ENCODE measurements at regions not wholly inside any gene's neighbourhood (a gene's known extent, or its start where the extent isn't known, plus 50 kb on each side); places are given as distances from the start of the nearest gene placed in this dataset.
A peak's percentile ranks its signal among the peaks of the same experiment; 100 is the strongest.

GRCh38 chr14:25267186-25267585, 217.2 kb upstream of the STXBP6 start:
- Histone ChIP-seq H3K4me1 (ENCODE audit: control insufficient read depth, insufficient read depth, low read length, unreplicated experiment) (no peaks in the 10 kb centered on the region), H3K79me2 (ENCODE audit: control insufficient read depth, insufficient read depth, low read length, unreplicated experiment) (no peaks in the 10 kb centered on the region), H3K4me3 (ENCODE audit: low read depth, low read length) (no peak overlapping the region), H3K27ac (ENCODE audit: low read depth, low read length) (no peak overlapping the region), H3K36me3 (ENCODE audit: insufficient read depth, low read length) (no peaks in the 10 kb centered on the region), H3K27me3 (ENCODE audit: insufficient read depth, low read length) (no peaks in the 10 kb centered on the region), H2AFZ (ENCODE audit: low read length, unreplicated experiment) (no peak overlapping the region)

DNA sequence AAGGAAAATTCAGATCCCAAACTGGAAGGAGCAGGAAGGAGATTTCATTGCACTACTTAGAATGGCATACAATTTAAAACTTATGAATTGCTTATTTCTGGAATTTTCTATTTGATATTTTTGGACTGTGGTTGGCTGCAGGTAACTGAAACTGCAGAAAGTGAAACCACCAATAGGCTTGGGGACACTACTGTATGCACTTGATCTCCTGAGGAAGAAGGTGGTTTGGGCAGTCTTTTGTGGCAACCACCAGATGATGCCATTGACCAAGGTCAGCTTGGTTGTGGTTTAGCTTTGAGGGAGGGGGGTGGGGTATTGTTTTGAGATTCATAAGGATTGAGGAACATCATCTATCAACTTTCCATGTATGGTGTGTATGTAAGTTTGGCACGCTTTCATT, 209.5 kb upstream of the STXBP6 start:
- no peak overlapping the region for H2AFZ ChIP-seq (ENCODE audit: low read length, unreplicated experiment)
- H3K4me1 ChIP-seq (ENCODE audit: control insufficient read depth, insufficient read depth, low read length, unreplicated experiment), result no peaks in the 10 kb centered on the region
- no peaks in the 10 kb centered on the region for H3K36me3 ChIP-seq (ENCODE audit: insufficient read depth, low read length)
- no peak overlapping the region for H3K4me3 ChIP-seq (ENCODE audit: low read depth, low read length)
- H3K27ac ChIP-seq (ENCODE audit: low read depth, low read length), result no peak overlapping the region
- no peaks in the 10 kb centered on the region for H3K27me3 ChIP-seq (ENCODE audit: insufficient read depth, low read length)
- H3K79me2 ChIP-seq (ENCODE audit: control insufficient read depth, insufficient read depth, low read length, unreplicated experiment), result no peaks in the 10 kb centered on the region

DNA sequence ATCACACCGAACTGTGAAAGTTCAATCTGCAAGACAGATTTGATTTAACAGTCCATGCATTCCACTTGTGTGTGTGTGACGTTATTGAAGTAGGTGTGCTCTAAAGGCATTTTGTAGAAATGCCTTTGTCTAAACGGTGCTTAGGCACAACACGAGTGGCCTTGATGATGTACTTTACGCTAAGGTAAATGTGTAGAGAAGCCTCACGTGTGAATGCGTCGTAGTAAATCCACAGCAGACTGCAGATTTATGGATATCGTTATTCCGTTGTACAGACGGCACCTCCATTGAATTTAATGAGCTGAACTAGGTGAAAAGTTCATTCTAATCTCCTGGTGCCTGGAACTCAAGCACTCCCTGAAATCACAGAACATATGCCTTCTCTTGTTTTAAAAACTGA, 202.8 kb upstream of the STXBP6 start:
- Histone ChIP-seq H3K36me3 (ENCODE audit: insufficient read depth, low read length) (no peaks in the 10 kb centered on the region), H3K4me3 (ENCODE audit: low read depth, low read length) (no peak overlapping the region), H2AFZ (ENCODE audit: low read length, unreplicated experiment) (no peak overlapping the region)

GRCh38 chr14:25250516-25250915, 200.6 kb upstream of the STXBP6 start:
- Histone ChIP-seq H3K36me3 (ENCODE audit: insufficient read depth, low read length) (no peaks in the 10 kb centered on the region), H3K27me3 (ENCODE audit: insufficient read depth, low read length) (no peaks in the 10 kb centered on the region), H3K79me2 (ENCODE audit: control insufficient read depth, insufficient read depth, low read length, unreplicated experiment) (no peaks in the 10 kb centered on the region), H2AFZ (ENCODE audit: low read length, unreplicated experiment) (no peak overlapping the region), H3K4me1 (ENCODE audit: control insufficient read depth, insufficient read depth, low read length, unreplicated experiment) (no peaks in the 10 kb centered on the region), H3K4me3 (ENCODE audit: low read depth, low read length) (no peak overlapping the region), H3K27ac (ENCODE audit: low read depth, low read length) (no peak overlapping the region)

More for the DNA sequence above, 202.8 kb upstream of the STXBP6 start:
- Histone ChIP-seq H3K4me1 (ENCODE audit: control insufficient read depth, insufficient read depth, low read length, unreplicated experiment) (no peaks in the 10 kb centered on the region), H3K27me3 (ENCODE audit: insufficient read depth, low read length) (no peaks in the 10 kb centered on the region), H3K79me2 (ENCODE audit: control insufficient read depth, insufficient read depth, low read length, unreplicated experiment) (no peaks in the 10 kb centered on the region), H3K27ac (ENCODE audit: low read depth, low read length) (no peak overlapping the region)

- Histone ChIP-seq H2AFZ (ENCODE audit: low read length, unreplicated experiment) (no peak overlapping the region), H3K4me3 (ENCODE audit: low read depth, low read length) (no peak overlapping the region), H3K27me3 (ENCODE audit: insufficient read depth, low read length) (no peaks in the 10 kb centered on the region), H3K36me3 (ENCODE audit: insufficient read depth, low read length) (no peaks in the 10 kb centered on the region), H3K27ac (ENCODE audit: low read depth, low read length) (no peak overlapping the region), H3K4me1 (ENCODE audit: control insufficient read depth, insufficient read depth, low read length, unreplicated experiment) (no peaks in the 10 kb centered on the region), H3K79me2 (ENCODE audit: control insufficient read depth, insufficient read depth, low read length, unreplicated experiment) (no peaks in the 10 kb centered on the region)
Observed at GRCh38 chr14:25247609-25248008, 197.7 kb upstream of the STXBP6 start.

DNA sequence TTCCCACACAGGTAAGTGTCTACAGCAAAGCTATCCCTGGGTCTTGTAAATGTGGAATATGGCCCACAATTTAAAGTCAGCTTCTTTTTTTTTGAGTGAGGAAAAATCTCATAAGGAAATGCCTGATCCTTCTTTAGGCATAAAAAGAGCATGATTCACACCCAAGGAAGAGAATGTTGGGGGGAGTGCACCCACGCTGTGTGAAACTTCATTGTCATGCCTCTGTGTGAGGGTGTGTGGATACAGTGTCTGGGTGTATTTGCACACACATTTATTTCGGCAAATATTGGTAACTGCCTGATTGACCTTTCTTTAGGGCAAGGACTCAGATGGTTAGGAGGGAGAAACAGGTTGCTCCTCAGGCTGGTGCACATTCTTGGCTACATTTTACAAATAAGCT, 196.8 kb upstream of the STXBP6 start:
- H3K27me3 ChIP-seq (ENCODE audit: insufficient read depth, low read length), result no peaks in the 10 kb centered on the region
- H3K36me3 ChIP-seq (ENCODE audit: insufficient read depth, low read length), result no peaks in the 10 kb centered on the region
- no peak overlapping the region for H3K4me3 ChIP-seq (ENCODE audit: low read depth, low read length)
- H2AFZ ChIP-seq (ENCODE audit: low read length, unreplicated experiment), result no peak overlapping the region
- H3K27ac ChIP-seq (ENCODE audit: low read depth, low read length), result no peak overlapping the region
- H3K79me2 ChIP-seq (ENCODE audit: control insufficient read depth, insufficient read depth, low read length, unreplicated experiment), result no peaks in the 10 kb centered on the region
- H3K4me1 ChIP-seq (ENCODE audit: control insufficient read depth, insufficient read depth, low read length, unreplicated experiment), result no peaks in the 10 kb centered on the region

DNA sequence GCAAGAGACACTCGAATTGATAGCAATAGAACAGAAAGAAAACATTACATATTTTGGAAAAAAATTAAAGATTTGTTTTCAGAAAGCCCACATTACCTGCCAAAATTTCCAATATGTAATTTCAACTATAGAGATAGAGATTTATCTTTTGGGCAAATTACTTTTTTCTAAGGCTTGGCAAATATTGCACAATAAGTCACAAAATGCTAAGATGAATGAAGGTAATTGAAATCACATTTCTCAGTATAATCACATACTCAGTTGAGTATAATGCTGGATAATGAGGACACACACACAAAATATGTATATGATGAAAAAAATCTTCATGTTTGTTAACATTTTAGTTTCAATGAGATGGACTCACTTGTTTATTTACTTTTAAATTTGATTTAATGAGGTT, 189.2 kb upstream of the STXBP6 start:
- Histone ChIP-seq H3K36me3 (ENCODE audit: insufficient read depth, low read length) (no peaks in the 10 kb centered on the region), H2AFZ (ENCODE audit: low read length, unreplicated experiment) (no peak overlapping the region), H3K79me2 (ENCODE audit: control insufficient read depth, insufficient read depth, low read length, unreplicated experiment) (no peaks in the 10 kb centered on the region), H3K27me3 (ENCODE audit: insufficient read depth, low read length) (no peaks in the 10 kb centered on the region), H3K4me1 (ENCODE audit: control insufficient read depth, insufficient read depth, low read length, unreplicated experiment) (no peaks in the 10 kb centered on the region), H3K4me3 (ENCODE audit: low read depth, low read length) (no peak overlapping the region), H3K27ac (ENCODE audit: low read depth, low read length) (no peak overlapping the region)

DNA sequence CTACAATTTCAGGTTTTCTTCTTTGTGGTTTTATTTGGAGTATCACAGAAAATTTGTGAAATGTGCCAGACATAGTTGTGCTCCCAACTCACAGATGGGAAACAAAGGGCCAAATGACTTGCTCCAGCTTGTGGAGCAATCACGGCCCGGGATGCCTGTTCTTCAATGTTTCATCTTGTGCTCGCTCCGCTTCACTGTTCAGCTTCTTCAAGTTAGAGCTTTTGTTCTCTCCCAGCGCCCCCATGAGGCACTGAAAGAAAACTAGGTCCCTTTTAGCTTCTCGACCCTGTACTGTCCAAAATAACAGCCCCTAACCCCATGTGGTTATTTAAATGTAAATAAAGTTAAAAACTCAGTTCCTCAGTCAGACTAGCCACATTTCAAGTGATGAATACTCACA, 187.9 kb upstream of the STXBP6 start:
- Histone ChIP-seq H3K79me2 (ENCODE audit: control insufficient read depth, insufficient read depth, low read length, unreplicated experiment) (no peaks in the 10 kb centered on the region), H2AFZ (ENCODE audit: low read length, unreplicated experiment) (no peak overlapping the region), H3K27ac (ENCODE audit: low read depth, low read length) (no peak overlapping the region), H3K4me3 (ENCODE audit: low read depth, low read length) (no peak overlapping the region), H3K36me3 (ENCODE audit: insufficient read depth, low read length) (no peaks in the 10 kb centered on the region), H3K27me3 (ENCODE audit: insufficient read depth, low read length) (no peaks in the 10 kb centered on the region), H3K4me1 (ENCODE audit: control insufficient read depth, insufficient read depth, low read length, unreplicated experiment) (no peaks in the 10 kb centered on the region)

DNA sequence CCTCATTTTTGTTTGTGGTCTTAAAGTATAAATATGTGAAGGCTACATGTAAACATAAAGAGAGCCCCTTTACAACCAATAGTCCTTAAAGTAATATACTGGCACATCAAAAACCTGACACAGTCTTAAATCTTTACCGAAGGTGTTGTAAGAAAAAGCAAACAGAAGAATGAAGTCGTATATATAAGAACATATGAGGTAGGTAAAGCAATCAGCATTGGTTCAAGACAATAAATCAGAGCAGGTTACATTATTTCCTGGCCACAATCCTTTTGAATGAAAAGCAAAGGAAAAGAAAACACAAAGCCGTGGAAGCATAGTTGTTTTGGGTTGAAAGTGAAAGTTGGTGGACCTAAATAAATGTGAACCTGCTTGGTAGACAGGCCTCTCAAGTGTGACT, 183.7 kb upstream of the STXBP6 start:
- Histone ChIP-seq H3K27me3 (ENCODE audit: insufficient read depth, low read length) (no peaks in the 10 kb centered on the region), H3K4me3 (ENCODE audit: low read depth, low read length) (peak overlapping the region; percentile 66), H3K27ac (ENCODE audit: low read depth, low read length) (no peak overlapping the region), H3K36me3 (ENCODE audit: insufficient read depth, low read length) (no peaks in the 10 kb centered on the region), H3K4me1 (ENCODE audit: control insufficient read depth, insufficient read depth, low read length, unreplicated experiment) (no peaks in the 10 kb centered on the region), H2AFZ (ENCODE audit: low read length, unreplicated experiment) (peak overlapping the region; percentile 85), H3K79me2 (ENCODE audit: control insufficient read depth, insufficient read depth, low read length, unreplicated experiment) (no peaks in the 10 kb centered on the region)

DNA sequence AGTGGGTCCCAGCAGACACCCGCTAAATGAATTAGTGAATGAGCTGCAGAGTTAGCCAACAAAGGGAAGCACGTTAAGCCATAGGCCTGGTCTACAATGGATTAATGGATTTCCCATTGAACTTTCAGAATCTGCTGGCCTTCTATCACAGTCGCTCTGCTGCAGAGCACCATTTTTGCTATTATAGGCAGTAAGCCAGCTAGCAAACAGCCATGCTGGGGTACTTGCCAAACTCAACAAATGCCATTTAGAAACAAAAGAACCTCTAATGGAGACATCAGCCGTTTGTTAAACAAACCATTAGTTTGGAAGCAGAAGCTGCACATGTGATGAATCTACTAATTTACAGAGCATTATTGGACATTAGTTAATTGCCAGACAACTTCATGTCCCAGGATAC, 181.1 kb upstream of the STXBP6 start:
- Histone ChIP-seq H2AFZ (ENCODE audit: low read length, unreplicated experiment) (no peak overlapping the region), H3K4me3 (ENCODE audit: low read depth, low read length) (no peak overlapping the region), H3K27me3 (ENCODE audit: insufficient read depth, low read length) (no peaks in the 10 kb centered on the region), H3K36me3 (ENCODE audit: insufficient read depth, low read length) (no peaks in the 10 kb centered on the region), H3K4me1 (ENCODE audit: control insufficient read depth, insufficient read depth, low read length, unreplicated experiment) (no peaks in the 10 kb centered on the region), H3K79me2 (ENCODE audit: control insufficient read depth, insufficient read depth, low read length, unreplicated experiment) (no peaks in the 10 kb centered on the region), H3K27ac (ENCODE audit: low read depth, low read length) (no peak overlapping the region)

DNA sequence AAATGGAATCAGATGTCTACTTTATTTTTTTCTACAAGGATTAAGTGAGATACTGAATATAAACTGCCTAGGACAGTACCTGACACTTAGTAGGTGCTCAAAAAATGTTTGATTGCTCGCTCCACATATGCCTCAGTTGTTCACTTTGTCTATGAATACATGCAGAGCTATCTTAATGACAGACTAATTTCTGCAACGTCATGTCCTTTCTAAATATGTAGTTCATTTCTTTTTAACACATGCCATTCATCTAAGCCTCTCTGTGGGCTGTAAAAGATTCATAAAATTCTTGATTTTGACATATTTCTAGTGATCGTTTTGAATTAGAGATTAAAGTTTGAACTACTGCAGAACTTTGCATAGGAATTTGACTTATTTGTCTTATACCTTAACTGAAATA, 176.3 kb upstream of the STXBP6 start:
- Histone ChIP-seq H3K27me3 (ENCODE audit: insufficient read depth, low read length) (no peaks in the 10 kb centered on the region), H3K4me3 (ENCODE audit: low read depth, low read length) (no peak overlapping the region), H3K27ac (ENCODE audit: low read depth, low read length) (no peak overlapping the region)

DNA sequence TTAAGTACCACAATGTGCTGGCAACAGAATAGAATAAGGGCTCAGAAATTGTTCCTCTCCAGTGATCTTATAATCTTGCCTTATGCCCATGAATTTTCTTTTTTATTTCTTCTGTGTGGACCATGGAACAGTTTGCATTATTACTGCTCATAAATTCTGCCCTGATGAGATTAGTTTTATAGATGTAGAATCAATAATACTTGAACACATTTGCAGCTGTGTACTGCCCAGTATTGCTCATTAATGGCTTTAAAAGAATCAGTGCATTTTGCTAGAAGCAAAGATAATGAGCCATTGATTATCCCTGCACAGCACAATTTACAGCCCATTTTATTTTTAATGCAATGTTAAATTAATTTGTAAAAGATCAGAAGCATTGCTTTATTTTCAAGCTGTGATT, 172.3 kb upstream of the STXBP6 start:
- Histone ChIP-seq H3K79me2 (ENCODE audit: control insufficient read depth, insufficient read depth, low read length, unreplicated experiment) (no peaks in the 10 kb centered on the region), H3K27me3 (ENCODE audit: insufficient read depth, low read length) (no peaks in the 10 kb centered on the region), H3K36me3 (ENCODE audit: insufficient read depth, low read length) (no peaks in the 10 kb centered on the region), H3K4me1 (ENCODE audit: control insufficient read depth, insufficient read depth, low read length, unreplicated experiment) (no peaks in the 10 kb centered on the region), H2AFZ (ENCODE audit: low read length, unreplicated experiment) (no peak overlapping the region), H3K4me3 (ENCODE audit: low read depth, low read length) (no peak overlapping the region), H3K27ac (ENCODE audit: low read depth, low read length) (no peak overlapping the region)

More for the DNA sequence above, 176.3 kb upstream of the STXBP6 start:
- H3K36me3 ChIP-seq (ENCODE audit: insufficient read depth, low read length), result no peaks in the 10 kb centered on the region
- no peak overlapping the region for H2AFZ ChIP-seq (ENCODE audit: low read length, unreplicated experiment)
- H3K79me2 ChIP-seq (ENCODE audit: control insufficient read depth, insufficient read depth, low read length, unreplicated experiment), result no peaks in the 10 kb centered on the region
- H3K4me1 ChIP-seq (ENCODE audit: control insufficient read depth, insufficient read depth, low read length, unreplicated experiment), result no peaks in the 10 kb centered on the region
